RCC 7860 (cell line): ENCODE measurements at regions not wholly inside any gene's neighbourhood (a gene's known extent, or its start where the extent isn't known, plus 50 kb on each side); places are given as distances from the start of the nearest gene placed in this dataset.
A peak's percentile ranks its signal among the peaks of the same experiment; 100 is the strongest.

ENCODE experiments used
- DNase-seq: peaks from one replicate; pipeline ENCODE4 v3.0.0-alpha.2; 2015; ENCODE audit warnings: low spot score
- FAIRE-seq: peaks from 2 replicates; lab custom pipeline; 2012; peaks lifted over from hg19 to GRCh38; lab: Jason Lieb, UNC

DNA sequence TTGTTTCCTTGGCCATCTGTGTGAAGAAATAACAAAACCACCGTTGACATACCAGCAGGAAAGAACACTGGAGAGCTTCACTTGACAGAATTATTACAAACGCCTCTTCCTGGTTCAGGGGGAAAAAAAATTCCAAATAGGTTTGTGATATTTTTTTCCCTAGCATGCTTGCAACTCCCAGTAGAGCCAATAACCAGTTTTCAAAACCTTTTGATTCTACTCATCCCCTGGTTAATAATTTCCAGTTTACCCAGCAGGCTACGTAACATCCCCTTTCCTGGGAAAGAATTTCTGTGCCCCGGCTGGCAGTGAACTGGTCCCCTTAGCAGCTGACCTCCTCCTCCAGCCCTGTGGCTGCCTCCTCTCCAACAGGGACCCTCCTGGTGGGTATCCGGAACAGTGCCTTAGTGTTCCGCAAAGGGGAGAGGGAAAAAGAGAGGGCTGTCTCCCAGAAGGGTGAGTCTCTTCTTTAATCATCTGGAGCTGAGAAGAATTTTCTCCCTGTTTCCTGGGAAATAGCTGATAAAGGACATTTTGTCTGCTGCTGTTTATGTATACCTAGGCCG is 72.8 kb upstream of the BOD1 start:
- FAIRE-seq: no peak
- DNase-seq: peak; percentile 37

DNA sequence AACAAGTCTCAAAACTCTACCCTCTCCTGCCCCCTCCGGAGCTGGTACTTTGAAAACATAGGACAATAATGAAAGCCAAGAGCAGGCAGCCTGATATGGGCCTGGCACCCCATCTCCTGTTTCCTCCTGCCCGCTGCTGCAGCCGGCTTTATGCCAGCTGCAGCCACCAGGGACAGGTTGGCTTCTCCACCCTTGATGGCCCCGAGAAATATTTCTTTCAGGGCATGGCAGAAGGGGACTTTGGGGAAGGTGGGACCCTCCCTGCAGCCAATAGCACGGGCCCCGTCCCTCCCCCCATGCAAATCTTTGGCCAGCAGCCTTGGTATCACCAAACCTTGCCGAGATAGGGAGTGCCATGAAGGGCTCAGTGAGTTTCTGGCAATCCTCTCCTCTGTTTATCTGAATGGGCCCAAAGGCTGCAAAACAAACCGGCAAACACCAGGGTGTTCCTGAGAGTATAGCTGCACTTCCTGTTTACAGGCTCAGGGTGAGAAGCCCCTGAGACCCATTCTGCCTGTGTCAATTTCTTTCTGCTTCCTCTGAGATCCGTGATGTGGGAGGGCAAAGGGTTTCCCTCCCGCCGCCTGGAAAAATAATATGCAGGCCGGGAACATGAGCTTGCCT is 73.4 kb upstream of the BOD1 start:
- FAIRE-seq (no peak), DNase-seq (no peak)

DNA sequence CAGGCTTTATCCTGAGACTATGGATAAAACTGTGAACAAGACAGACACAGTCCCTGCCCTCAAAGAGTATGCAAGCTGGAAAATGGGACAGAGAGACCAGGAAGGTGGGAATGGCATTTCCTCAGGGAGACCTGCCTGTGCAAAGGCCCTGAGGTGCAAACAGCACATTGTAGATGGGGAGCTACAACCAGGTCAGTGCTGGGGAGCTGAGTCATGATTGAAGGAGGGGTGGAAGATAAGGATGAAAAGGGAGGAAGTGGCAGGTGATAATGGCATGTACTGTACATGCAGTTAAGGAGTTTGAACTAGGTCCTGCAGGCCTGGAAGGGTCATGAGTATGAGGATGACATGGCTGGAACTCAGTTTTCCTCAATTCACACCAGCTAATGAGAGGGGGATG is 75.5 kb upstream of the BOD1 start:
- DNase-seq (no peak), FAIRE-seq (no peak)

DNA sequence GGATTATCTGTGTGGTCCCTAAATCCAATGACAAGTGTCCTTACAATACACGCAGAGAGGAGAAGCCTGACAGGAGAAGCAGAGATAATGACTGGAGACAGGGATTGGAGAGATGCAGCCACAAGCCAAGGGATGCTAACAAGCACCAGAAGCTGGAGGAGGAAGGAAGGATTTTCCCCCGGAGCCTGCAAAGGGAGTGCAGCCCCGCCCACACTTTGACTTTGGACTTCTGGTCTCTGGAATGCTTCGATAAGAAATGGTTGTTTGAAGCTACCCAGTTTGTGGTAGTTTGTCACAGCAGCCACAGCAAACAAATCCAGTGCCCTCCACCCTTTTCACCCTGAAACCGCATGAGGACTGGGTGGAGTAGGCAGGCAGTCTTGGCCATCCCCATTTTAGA is 77.2 kb upstream of the BOD1 start:
- no peak for FAIRE-seq
- no peak for DNase-seq

- DNase-seq (no peak), FAIRE-seq (no peak)
Observed at GRCh38 chr5:173696216-173696615, 79.8 kb upstream of the BOD1 start.

GRCh38 chr5:173697931-173698579 is 81.6 kb upstream of the BOD1 start:
- DNase-seq (no peak), FAIRE-seq (no peak)

- DNase-seq: no peak
- FAIRE-seq: no peak
Observed at GRCh38 chr5:173699966-173700365, 83.5 kb upstream of the BOD1 start.

- DNase-seq (no peak), FAIRE-seq (no peak)
Observed at GRCh38 chr5:173703466-173703865, 87.0 kb upstream of the BOD1 start.

- DNase-seq (no peak), FAIRE-seq (no peak)
Observed at GRCh38 chr5:173704615-173705511, 88.4 kb upstream of the BOD1 start.

DNA sequence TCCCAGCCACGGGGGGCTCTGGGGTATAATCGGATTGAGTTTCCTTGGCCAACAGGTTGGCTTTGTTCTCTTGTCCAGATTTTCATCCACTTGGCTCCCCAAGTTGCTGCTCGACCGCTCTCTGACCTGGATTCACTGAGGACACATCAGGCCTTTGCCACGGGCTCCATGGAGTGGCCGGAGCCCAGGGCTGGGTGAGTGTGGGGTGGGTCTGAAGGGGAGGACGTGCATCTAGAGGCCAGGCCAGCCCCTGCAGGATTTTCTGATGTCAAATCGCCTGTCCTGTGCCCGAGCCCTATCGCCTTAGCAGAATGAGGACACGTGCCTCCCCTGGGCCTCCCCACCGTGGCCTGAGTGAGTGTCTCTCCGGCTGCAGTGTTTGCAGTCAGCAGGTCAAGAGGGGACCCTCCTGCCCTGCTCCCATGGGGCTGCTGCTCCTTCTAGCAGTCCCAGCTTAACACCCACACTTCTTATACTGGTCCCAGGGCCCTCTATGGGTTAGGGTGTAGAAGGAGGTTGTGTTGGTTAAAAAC is 89.1 kb upstream of the BOD1 start:
- no peak for DNase-seq
- FAIRE-seq: no peak

GRCh38 chr5:173706700-173707099 is 90.2 kb upstream of the BOD1 start:
- no peak for FAIRE-seq

GRCh38 chr5:173707392-173707791 is 90.9 kb upstream of the BOD1 start:
- DNase-seq: no peak

More at GRCh38 chr5:173706700-173707099, 90.2 kb upstream of the BOD1 start:
- DNase-seq: no peak

DNA sequence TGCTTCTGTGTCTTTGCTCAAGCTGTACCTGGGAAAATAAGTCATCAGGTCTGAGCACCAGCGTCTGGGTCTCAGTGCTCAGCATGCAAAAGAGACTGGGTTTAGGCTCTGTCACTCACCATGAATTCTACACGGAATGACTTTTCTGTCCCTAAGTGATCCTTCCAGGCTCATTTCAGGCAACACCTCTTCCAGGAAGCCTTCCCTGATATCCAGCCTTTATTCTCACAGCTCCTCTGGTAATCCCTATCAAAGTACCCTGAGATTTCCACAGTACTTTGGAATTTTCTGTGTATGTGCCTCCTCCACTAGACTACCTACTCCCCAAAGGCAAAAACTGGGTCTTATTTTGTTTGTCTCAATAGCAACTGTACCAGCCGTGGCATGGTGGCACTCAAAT is 92.7 kb upstream of the BOD1 start:
- FAIRE-seq (no peak), DNase-seq (no peak)

More at GRCh38 chr5:173707392-173707791, 90.9 kb upstream of the BOD1 start:
- no peak for FAIRE-seq

- no peak for FAIRE-seq
Observed at GRCh38 chr5:173709761-173710160, 93.3 kb upstream of the BOD1 start.

DNA sequence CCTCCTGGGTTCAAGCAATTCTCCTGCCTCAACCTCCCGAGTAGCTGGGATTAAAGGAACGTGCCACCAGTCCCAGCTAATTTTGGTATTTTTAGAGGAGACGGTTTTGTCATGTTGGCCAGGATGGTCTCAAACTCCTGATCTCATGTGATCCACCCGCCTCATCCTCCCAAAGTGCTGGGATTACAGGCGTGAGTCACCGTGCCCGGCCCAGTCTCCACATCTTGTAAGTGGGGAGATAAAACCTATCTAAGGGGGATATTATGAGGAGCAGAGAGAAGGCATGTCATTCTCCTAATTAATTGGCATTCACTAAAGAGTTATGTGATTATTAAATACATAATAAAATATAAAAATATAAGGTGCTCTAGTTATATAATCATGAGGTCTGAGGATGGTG is 94.1 kb upstream of the BOD1 start:
- FAIRE-seq (no peak), DNase-seq (no peak)

More at GRCh38 chr5:173709761-173710160, 93.3 kb upstream of the BOD1 start:
- DNase-seq: no peak

DNA sequence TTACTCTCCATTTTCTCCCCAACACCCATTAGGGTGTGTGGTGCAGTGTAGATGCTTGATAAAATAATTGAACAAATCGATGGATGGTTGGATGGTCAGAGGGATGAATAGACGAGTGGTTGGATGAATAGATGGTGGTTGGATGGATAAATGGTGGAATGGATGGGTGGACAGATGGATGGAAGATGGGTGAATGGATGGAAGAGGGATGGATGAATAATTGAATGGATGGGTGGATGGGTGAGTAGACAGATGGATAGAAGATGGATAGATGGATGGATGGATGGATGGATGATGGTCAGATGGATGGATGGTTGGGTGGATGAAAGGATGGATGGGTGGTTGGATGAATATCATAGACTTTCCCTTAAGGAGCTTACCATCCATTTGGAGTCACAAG is 95.0 kb upstream of the BOD1 start:
- DNase-seq (no peak), FAIRE-seq (no peak)

- FAIRE-seq: no peak
- no peak for DNase-seq
Observed at GRCh38 chr5:173712609-173713175, 96.2 kb upstream of the BOD1 start.

DNA sequence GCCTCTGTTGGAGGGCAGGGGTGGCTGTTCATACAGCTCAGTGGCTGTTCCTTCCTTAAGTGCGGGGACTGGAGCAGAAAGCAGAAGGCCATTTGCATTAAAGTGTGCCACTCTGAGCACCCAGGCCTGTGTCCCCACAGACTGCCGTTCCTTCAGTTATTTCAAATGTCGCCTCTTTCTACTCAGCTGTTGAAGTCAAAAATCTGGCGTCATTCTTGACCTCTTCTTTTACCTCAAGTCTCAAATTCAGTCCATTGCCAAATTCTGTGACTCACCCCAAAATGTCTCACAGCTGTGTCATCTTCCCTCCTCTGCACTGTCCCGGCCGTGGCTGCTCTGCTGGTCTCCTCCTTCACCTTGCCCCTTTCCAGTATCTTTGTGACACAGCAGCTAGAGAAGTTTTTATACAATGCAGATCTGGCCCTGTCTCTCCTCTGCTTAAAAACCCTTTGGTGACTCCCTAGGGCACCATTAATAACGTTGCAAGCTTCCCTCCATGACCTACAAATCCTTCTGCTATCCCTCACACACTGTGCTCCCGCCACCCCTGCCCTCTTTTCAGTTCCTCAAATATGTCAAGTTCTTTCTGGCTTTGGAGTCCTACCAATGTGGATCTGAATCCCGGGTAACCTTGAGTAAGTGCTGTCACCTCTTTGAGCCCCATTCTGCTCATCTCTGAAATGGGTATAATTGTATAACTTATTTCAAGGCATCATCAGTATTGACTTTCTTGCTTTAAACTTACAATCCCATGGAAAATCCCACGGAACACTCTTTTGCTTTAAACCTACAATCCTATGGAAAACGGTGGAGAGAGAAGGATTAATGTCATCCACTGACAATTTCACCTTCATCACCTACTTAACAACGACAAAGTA is 98.3 kb upstream of the BOD1 start:
- DNase-seq (peak; percentile 34), FAIRE-seq (no peak)

- no peak for FAIRE-seq
- DNase-seq: no peak
Observed at GRCh38 chr5:173715607-173716006, 99.2 kb upstream of the BOD1 start.
